Heart right ventricle (tissue), 16 donors: ENCODE measurements at regions not wholly inside any gene's neighbourhood (a gene's known extent, or its start where the extent isn't known, plus 50 kb on each side); places are given as distances from the start of the nearest gene placed in this dataset.

Source experiments
- ATAC-seq, 8 donors: fragments of 200-7000 bp; cut with Tn5 transposase; one replicate each; pipeline ENCODE4 v1.9.1; 2020; ENCODE audit warnings: mild to moderate bottlenecking in 8 of 8, moderate library complexity in 8 of 8, moderate number of reproducible peaks in 1 of 8
- DNase-seq, 2 donors: peaks; one replicate each; pipeline ENCODE4 v3.0.0-alpha.2; 2020
- H3K27ac ChIP-seq, 10 donors: fragments of 200-600 bp; sonication (generic) in 2 of 10; one replicate each; pipeline versions ENCODE4 v1.5.0 to v1.8.0; 2020 to 2022; ENCODE audit warnings: mild to moderate bottlenecking in 3 of 10
- H3K27me3 ChIP-seq, 7 donors: fragments of 200-600 bp; one replicate each; pipeline ENCODE4 v1.8.0; 2021 to 2022; ENCODE audit warnings: mild to moderate bottlenecking in 2 of 7
- H3K36me3 ChIP-seq, 9 donors: fragments of 200-600 bp; sonication (generic) in 1 of 9; one replicate each; pipeline versions ENCODE4 v1.5.0 to v1.8.0; 2020 to 2022; ENCODE audit warnings: mild to moderate bottlenecking in 2 of 9
- H3K4me1 ChIP-seq, 9 donors: fragments of 200-600 bp; sonication (generic) in 1 of 9; one replicate each; pipeline versions ENCODE4 v1.5.0 to v1.8.0; 2020 to 2022; ENCODE audit warnings: mild to moderate bottlenecking in 4 of 9
- H3K4me3 ChIP-seq, 10 donors: fragments of 200-600 bp; sonication (generic) in 2 of 10; one replicate each; pipeline versions ENCODE4 v1.5.0 to v1.8.0; 2020 to 2022; ENCODE audit warnings: mild to moderate bottlenecking in 7 of 10, moderate library complexity in 2 of 10
- H3K9me3 ChIP-seq, 11 donors: fragments of 200-600 bp in 10 of 11; sonication (generic) in 2 of 11; one replicate each; pipeline versions ENCODE4 v1.5.0 to v1.8.0; 2013 to 2022; ENCODE audit warnings: mild to moderate bottlenecking in 2 of 11, control low read depth in 1 of 11, moderate library complexity in 1 of 11
- WGBS, 2 donors: extraction: QIAGEN DNeasy Blood & Tissue Kit; methylation state at CpG; one replicate each; pipeline ENCODE4 v1.1.7; 2013; ENCODE audit warnings: inconsistent platforms in 1 of 2; 5-methylcytosine and 5-hydroxymethylcytosine counted together
- intact Hi-C, 10 donors: fragments of 100-400 bp; cut with DNase I; formaldehyde crosslinking; loops; one replicate each; pipeline versions ENCODE4 v1.11.1 to v1.14.2; 2022
- TF ChIP-seq, protein P1 (sequence below), 9 donors: fragments of 200-600 bp; sonication (generic) in 2 of 9; IDR thresholded peaks; one replicate each; pipeline versions ENCODE4 v1.5.0 to v1.8.0; 2021 to 2022; ENCODE audit warnings: antibody characterized with exemption in 9 of 9, mild to moderate bottlenecking in 5 of 9, moderate library complexity in 1 of 9
- donor health status: Arrhythmogenic right ventricular cardiomyopathy.
- donor health status: ischemic (EF 13 %, LVEDD 7.1; RV severe dilation, severe dysfunction).
- donor health status: healthy with polysubstance abuse.
- donor health status: DM: no; HTN: yes; CAD: no.
- donor health status: DM: no; HTN: no; CAD: no.
- donor health status: ischemic (EF 25% LVEDD 6.9; RV normal size, moderate dysfunction).
- donor health status: ischemic (EF 25% LVEDD 5.7; RV mildly dilated, moderate dysfunction).
- donor health status: healthy.
- donor health status: DM: yes; HTN: yes; CAD: no.
- donor health status: Ischemic cardiomyopathy.
- donor health status: ischemic (EF 35%, LVEDD 5.7; RV mildly dilated, moderate dysfunction).
- donor health status: nonischemic (EF 11% LVEDD 7.7; RV severe dilation, severe dysfunction).
- donor health status: DM: yes; HTN: yes; CAD: no.
- donor health status: PGD.
- donor health status: ischemic (EF 29% LVEDD 5.4; RV normal size, mild dysfunction).
- donor health status: nonischemic (EF 23%, LVEDD 6.1; RV moderate dilation, normal function).

DNA sequence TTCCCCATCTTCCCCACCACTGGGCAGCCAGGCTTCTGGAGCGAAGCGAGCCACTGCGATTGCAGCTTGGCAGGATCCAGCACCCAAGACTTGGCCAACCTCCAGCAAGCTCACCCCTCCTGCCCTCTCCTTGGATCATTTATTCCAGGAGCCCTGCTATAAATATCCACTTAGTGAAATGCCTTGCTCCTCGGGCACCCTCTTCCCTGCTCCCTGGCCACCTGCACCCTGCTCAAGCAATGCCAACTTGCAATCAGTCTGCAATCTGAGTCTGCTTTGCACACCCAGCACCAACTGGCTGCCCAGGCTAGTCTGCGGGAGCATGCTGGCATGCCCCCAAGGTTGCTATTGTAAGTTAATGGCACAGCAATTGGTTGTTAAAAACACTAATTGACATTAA lies 666.0 kb downstream of the MED13L start:
- peaks cover 0 to 7% (median 0%) of the 10 kb centered on the region in 11 donors for H3K9me3 ChIP-seq
- TF ChIP-seq, protein P1, sequence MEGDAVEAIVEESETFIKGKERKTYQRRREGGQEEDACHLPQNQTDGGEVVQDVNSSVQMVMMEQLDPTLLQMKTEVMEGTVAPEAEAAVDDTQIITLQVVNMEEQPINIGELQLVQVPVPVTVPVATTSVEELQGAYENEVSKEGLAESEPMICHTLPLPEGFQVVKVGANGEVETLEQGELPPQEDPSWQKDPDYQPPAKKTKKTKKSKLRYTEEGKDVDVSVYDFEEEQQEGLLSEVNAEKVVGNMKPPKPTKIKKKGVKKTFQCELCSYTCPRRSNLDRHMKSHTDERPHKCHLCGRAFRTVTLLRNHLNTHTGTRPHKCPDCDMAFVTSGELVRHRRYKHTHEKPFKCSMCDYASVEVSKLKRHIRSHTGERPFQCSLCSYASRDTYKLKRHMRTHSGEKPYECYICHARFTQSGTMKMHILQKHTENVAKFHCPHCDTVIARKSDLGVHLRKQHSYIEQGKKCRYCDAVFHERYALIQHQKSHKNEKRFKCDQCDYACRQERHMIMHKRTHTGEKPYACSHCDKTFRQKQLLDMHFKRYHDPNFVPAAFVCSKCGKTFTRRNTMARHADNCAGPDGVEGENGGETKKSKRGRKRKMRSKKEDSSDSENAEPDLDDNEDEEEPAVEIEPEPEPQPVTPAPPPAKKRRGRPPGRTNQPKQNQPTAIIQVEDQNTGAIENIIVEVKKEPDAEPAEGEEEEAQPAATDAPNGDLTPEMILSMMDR (IDR thresholded peaks at IDR 0.05), result no peak
- H3K27me3 ChIP-seq, result peaks cover 0 to 14% (median 5%) of the 10 kb centered on the region in 7 donors
- intact Hi-C loops, result no loop called here
- no peak overlapping the region for H3K27ac ChIP-seq
- DNase-seq (peak; percentile 41 to 50), ATAC-seq (peak in 7 of 8 donors; percentile 44 to 82 (median 64))
- H3K36me3 ChIP-seq, result no peaks in the 10 kb centered on the region
- H3K4me3 ChIP-seq, result no peak overlapping the region
- peaks cover 0 to 7% (median 2%) of the 10 kb centered on the region in 9 donors for H3K4me1 ChIP-seq
- 55 to 64% methylated on average over 5 of the region's 5 CpGs for WGBS, 2 donors

DNA sequence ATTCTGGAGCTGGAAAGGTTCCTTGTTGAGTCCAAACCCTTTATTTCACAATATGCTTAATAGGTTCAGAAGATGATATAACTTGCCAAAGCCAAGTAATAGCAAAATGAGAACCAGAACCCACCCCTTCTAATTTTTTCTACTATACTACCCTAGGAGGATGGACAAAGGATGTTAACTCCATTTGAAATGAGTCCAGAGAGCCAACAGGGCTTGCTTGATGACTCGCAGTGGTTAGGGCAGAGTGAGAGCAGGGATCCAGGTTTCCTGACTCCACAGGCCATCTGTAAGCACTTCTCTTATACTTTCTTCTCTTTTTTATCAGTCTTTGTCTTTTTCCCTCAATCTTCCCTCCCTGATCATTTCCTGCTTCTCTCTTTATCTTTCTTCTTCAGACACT lies 668.1 kb downstream of the MED13L start:
- peaks cover 0 to 25% (median 21%) of the 10 kb centered on the region in 7 donors for H3K27me3 ChIP-seq
- H3K4me3 ChIP-seq, result no peak overlapping the region
- no peak for ATAC-seq
- intact Hi-C loops, result no loop called here
- H3K36me3 ChIP-seq, result no peaks in the 10 kb centered on the region
- TF ChIP-seq, protein P1 (IDR thresholded peaks at IDR 0.05), result no peak
- peaks cover 0 to 7% (median 0%) of the 10 kb centered on the region in 11 donors for H3K9me3 ChIP-seq
- no peak overlapping the region for H3K27ac ChIP-seq
- peaks cover 0 to 7% (median 0%) of the 10 kb centered on the region in 9 donors for H3K4me1 ChIP-seq
- 80 to 81% methylated on average over 1 of the region's 1 CpG for WGBS, 2 donors
- DNase-seq, result no peak

DNA sequence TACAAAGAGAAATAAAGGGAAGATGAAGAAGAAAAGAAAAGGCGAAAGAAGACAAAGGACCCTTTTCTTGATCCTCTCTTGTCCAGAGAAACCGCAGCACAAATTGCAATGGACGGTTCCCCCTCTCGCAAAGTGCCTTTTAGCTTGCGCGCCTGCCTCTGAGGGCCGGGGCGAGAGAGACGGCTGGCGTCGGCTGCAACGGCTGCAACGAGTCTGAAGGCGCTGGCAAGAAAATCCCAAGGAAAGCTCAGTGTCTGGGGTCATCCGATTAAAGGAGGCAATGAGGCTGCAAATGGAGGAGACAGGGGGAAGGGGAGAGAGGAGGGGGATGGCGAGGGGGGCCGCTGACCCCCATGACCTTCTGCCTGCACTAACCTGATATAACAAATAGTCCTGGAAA lies 671.5 kb downstream of the MED13L start:
- no peaks in the 10 kb centered on the region for H3K9me3 ChIP-seq
- no peaks in the 10 kb centered on the region for H3K36me3 ChIP-seq
- TF ChIP-seq, protein P1 (IDR thresholded peaks at IDR 0.05), result no peak
- no peak for ATAC-seq
- no peak overlapping the region for H3K4me3 ChIP-seq
- H3K4me1 ChIP-seq, result no peaks in the 10 kb centered on the region
- peaks cover 0 to 51% (median 21%) of the 10 kb centered on the region in 7 donors for H3K27me3 ChIP-seq
- 27 to 41% methylated on average over 17 of the region's 17 CpGs for WGBS, 2 donors
- no peak for DNase-seq
- no peak overlapping the region for H3K27ac ChIP-seq
- intact Hi-C loops, result no loop called here

DNA sequence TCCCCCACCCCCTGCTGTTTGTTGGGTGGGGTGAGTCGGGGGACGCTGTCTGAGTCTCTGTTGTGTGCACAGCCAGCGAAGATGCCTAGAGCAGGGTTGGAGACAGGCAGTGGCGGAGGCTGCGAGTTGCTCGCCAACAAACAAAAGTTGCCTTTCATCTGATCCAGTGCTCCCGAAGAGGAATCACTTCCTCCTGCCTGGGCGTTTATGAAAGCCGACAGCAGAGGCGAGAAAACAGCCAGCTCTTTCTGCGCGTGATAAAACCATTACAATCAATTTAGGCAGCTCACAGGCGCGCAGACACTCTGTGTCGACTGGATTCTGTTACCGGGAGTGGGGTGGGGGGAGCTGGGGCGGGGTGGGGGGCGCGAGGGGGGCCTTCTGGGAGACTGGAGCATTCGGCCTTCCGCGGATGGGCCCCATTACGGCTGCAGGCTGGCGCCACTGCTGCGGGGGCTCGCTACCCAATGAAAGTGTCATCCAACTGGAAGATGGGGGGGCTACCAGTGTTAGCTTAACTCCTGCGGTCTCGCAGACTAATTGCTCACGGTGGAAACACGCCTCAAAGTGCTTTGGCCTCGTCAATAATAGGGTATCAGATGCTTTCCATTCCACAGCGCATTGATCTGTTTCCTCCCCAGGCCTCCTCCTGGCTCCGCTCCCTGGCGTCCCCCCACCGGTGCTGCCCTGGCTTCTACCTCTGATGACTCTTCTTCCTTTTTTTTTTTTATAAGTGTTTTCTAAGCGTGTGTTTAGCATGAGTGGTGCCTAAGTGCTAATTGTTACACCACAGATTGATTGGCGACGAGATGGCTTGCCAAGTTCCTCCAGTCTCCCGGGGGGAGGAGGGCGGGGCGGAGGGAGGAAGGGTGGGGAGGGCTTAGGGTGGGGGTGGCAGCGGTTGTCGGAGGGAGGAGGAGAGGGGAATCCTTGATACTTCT lies 678.4 kb downstream of the MED13L start:
- intact Hi-C loops, result loop anchor here in 3 of 10 donors (2.0 to 10.0 kb wide), 4 partner anchors 24 to 147 kb away; no protein-coding TSS in a partner anchor
- ATAC-seq (peak; percentile 62 to 88 (median 86)), DNase-seq (peak; percentile 44 to 54)
- Histone ChIP-seq H3K4me3 (peak overlapping the region in 5 of 10 donors; percentile 3 to 29 (median 19)), H3K27ac (peak overlapping the region in 8 of 10 donors; percentile 19 to 75 (median 54)), H3K27me3 (peaks cover 0 to 71% (median 31%) of the 10 kb centered on the region in 7 donors), H3K4me1 (peaks cover 0 to 25% (median 10%) of the 10 kb centered on the region in 9 donors), H3K36me3 (no peaks in the 10 kb centered on the region), H3K9me3 (peaks cover 0 to 6% (median 0%) of the 10 kb centered on the region in 11 donors)
- WGBS, 2 donors, result 8 to 16% methylated on average over 43 of the region's 43 CpGs
- TF ChIP-seq, protein P1 (IDR thresholded peaks at IDR 0.05), result no peak
